Cardiac fibroblast (primary cell): ENCODE measurements at regions not wholly inside any gene's neighbourhood (a gene's known extent, or its start where the extent isn't known, plus 50 kb on each side); places are given as distances from the start of the nearest gene placed in this dataset.

ENCODE experiments used
- DNase-seq, 2 donors: peaks; one replicate each; pipeline versions ENCODE4 v3.0.0 to v3.0.0-alpha.2; 2010; ENCODE audit warnings: low read depth in 2 of 2
- H3K4me3 ChIP-seq, 2 donors: replicated peaks in 1 of 2; 1 replicate in 1 of 2; 2 replicates in 1 of 2; pipeline ENCODE4 v1.5.1; 2011; ENCODE audit warnings: low read depth in 2 of 2, low read length in 2 of 2, mild to moderate bottlenecking in 2 of 2, moderate library complexity in 1 of 2
- TF ChIP-seq, protein P1 (sequence below): IDR thresholded peaks from one replicate; pipeline ENCODE4 v1.5.1; 2011; ENCODE audit warnings: low read depth, mild to moderate bottlenecking, low read length, inconsistent platforms

DNA sequence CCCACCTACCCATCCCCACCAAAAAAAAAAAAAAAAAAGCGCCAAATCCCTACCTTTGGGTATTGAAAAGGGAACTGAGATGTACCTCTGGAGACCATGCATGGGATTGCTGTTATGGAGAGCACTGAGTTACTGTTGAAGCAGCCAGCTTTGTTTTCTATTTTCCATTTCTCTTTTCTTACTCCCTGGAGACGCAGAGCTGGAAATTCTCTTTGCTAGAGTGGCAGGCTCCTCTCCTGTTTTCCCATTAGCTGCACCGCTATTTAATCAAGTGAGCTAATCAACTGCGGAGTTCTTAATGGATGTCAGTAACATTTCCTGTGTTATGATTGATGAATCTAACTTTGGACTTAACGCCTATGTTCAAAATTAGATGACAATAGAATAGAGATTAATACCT lies 136.1 kb upstream of the LMCD1 start:
- TF ChIP-seq, protein P1, sequence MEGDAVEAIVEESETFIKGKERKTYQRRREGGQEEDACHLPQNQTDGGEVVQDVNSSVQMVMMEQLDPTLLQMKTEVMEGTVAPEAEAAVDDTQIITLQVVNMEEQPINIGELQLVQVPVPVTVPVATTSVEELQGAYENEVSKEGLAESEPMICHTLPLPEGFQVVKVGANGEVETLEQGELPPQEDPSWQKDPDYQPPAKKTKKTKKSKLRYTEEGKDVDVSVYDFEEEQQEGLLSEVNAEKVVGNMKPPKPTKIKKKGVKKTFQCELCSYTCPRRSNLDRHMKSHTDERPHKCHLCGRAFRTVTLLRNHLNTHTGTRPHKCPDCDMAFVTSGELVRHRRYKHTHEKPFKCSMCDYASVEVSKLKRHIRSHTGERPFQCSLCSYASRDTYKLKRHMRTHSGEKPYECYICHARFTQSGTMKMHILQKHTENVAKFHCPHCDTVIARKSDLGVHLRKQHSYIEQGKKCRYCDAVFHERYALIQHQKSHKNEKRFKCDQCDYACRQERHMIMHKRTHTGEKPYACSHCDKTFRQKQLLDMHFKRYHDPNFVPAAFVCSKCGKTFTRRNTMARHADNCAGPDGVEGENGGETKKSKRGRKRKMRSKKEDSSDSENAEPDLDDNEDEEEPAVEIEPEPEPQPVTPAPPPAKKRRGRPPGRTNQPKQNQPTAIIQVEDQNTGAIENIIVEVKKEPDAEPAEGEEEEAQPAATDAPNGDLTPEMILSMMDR: no peak
- DNase-seq: no peak
- no peak overlapping the region for H3K4me3 ChIP-seq

DNA sequence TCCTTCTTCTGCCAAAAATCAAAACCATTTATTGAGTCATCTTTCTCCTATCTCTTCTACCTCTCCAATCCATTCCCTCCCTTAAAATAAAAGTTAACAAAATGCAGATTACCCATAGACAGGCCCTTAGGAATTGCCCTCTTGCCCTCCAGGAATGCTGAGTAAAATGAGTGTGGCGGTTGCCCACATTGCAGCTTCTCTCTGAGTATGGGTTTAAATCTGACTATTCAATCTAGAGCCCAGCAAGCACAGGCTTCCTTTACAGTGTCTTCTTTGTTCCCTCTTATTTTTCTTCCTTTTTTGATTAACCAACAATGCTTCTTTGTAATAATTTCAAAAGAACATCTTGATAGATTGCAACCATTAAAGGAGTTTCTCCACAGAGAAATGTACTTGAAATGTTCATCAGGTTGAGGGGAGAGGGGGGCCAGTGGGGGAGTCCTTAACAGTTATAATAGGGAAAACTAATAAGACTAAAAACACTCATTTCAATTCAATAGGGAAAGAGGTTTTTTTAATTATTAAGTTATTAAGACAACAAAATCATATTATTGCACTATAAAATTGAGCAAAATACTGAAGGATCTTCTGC lies 135.3 kb upstream of the LMCD1 start:
- DNase-seq: peak in 1 of 2 donors; percentile 3
- no peak overlapping the region for H3K4me3 ChIP-seq
- TF ChIP-seq, protein P1: no peak

DNA sequence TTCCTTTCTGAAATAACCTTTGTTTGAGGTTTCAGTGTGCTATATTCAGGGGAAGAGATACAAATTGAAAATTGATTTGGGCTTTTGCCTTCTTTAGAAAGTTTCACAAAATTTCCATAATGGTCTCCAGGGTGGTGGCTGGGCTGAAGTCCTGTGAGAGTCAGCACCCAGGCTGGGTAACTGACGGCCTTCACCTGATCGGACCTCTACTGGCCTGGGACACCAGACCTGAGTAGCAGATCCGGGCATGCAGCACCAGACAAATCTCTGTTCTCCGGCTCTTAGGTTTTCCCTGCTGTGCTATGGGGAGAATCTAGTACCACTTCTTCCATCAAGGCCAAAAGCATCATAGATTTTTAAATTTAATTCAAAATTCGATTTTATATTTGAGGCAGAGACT lies 133.0 kb upstream of the LMCD1 start:
- no peak for DNase-seq
- TF ChIP-seq, protein P1: no peak
- H3K4me3 ChIP-seq: no peak overlapping the region

DNA sequence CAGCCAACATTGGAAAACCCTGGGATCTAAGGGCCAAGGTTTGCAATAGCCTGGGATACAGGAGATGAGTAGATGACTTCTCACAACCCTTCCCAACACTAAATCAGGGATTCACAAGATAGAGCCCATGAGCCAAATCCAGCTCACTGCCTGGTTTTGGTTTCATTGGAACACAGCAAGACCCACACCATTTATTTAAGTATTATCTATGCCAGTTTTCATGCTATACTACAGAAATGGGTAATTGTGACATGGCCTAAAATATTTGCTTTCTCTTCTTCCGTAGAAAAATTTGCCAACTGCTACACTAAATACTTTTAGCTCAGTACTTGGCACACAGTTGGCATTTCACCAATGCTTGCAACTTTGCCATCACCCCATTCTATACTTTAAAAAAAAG lies 132.0 kb upstream of the LMCD1 start:
- no peak for DNase-seq
- TF ChIP-seq, protein P1: no peak
- H3K4me3 ChIP-seq: no peak overlapping the region

DNA sequence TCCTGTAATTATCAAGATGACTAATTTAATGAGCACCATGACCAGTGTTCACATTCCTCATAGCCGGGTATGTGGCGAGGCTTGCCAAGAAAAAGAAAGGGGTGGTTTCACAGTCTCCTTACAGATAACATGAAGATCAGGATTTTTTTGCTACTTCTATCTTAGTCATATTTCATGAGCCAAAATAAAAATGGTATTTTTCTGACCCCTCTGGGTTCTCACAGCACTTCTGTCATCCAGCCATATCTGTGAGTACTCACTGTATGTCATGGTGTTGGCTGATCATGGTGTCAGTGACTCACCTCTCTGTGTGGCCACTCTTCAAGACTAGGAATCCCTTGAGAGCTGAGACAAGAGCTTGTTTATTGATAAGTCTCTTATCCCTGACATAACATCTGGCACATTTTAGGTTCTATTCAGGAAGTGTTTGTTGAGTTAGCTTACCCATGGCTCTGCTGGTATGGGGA lies 130.5 kb upstream of the LMCD1 start:
- TF ChIP-seq, protein P1: no peak
- peak; percentile 75 to 82 for DNase-seq
- H3K4me3 ChIP-seq: no peak overlapping the region

DNA sequence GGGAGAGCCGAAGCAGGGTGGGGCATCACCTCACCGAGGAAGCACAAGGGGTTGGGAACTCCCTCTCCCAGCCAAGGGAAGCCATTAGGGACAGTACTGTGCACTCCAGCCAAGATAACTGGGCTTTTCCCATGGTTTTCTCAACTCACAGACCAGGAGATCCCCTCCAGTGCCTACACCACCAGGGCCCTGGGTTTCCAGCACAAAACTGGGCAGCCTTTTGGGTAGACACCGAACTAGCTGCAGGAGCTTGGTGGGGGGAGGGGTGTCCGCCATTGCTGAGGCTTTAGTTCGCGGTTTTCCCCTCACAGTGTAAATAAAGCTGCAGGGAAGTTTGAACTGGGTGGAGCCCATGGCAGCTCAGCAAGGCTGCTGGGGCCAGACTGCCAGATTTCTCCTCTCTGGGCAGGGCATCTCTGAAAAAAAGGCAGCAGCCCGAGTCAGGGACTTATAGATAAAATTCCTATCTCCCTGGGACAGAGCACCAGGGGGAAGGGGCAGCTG lies 129.6 kb upstream of the LMCD1 start:
- TF ChIP-seq, protein P1: no peak
- no peak for DNase-seq
- no peak overlapping the region for H3K4me3 ChIP-seq
